SW 1271 (cell line): ENCODE measurements at regions not wholly inside any gene's neighbourhood (a gene's known extent, or its start where the extent isn't known, plus 50 kb on each side); places are given as distances from the start of the nearest gene placed in this dataset.

Experiments used
- DNase-seq, 2 experiments: peaks; one replicate each; lab custom pipeline; 2025; lab: John Stamatoyannopoulos, UW

- DNase-seq: no peak
These were observed 57.5 kb downstream of the RPL27A start for GRCh38 chr11:8740129-8740528.

GRCh38 chr11:8744423-8744822 is 61.8 kb downstream of the RPL27A start:
- DNase-seq: no peak

DNA sequence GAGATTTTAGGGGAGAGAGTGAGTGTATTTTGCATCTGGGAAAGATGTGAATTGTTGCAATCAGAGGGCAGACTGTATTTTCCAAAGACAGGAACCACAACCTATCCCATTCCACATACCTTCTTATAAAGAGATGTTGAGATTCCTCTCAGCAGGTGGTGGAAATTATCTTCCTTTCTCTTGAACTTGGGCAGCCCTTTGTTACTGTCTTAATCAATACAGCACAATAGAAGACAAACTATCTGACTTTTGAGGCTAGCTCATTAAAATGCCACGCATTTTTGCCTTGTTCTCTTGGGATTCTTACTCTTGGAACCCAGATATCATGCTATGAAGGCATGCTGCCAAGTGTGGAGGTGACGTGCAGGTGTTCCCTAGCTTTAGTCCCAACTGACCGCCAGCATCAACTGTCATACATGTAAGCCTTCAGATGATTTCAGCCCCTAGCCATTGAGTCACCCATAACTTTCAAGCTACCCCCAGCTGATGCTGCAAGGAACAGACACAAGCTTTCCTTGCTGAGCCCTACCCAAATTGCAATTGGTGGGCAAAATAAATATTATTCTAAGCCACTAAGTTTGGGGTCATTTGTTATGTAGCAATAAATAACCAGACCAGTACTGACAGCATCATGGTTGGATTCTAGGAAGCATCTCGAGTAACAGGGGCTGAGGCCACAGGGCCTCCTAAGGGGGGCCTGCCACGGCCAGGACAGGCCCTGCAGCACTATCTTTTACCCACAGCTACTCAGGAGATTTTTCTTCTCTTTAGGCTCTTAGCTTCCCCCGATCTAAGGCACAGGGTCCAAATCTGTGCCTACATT is 63.0 kb downstream of the RPL27A start:
- DNase-seq: no peak

DNA sequence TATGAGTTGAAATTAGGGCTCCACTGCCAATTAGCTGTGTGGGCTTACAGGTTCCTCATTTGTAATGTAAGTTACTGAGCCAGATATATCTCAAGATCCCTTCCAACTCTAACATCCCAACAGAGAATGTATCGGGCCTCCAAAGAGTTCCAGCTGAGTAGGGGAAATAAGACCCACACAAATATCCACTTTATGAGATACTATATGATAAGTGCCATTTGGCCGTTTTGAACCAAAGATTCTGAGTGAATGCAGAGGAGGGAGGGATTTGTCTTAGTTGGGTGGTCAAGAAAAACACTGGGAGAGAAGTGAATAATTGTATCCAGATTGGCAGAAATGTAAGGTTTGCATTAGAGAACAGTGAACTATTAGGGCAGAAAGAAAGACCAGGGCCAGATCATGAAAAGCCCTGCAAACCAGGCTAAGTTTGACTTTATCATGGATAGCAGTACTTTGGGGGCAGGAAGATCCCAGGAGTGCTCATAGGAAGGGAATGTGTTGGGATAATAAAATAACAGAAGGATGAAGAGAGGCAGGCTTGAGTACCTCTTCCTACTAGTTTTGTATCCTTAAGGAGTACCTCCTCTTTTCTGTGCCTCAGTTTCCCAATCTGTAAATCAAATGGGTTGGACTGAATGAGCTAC is 63.9 kb downstream of the RPL27A start:
- DNase-seq: no peak

GRCh38 chr11:8747173-8747572 is 64.6 kb downstream of the RPL27A start:
- no peak for DNase-seq

GRCh38 chr11:8748317-8748716 is 65.7 kb downstream of the RPL27A start:
- no peak for DNase-seq

DNA sequence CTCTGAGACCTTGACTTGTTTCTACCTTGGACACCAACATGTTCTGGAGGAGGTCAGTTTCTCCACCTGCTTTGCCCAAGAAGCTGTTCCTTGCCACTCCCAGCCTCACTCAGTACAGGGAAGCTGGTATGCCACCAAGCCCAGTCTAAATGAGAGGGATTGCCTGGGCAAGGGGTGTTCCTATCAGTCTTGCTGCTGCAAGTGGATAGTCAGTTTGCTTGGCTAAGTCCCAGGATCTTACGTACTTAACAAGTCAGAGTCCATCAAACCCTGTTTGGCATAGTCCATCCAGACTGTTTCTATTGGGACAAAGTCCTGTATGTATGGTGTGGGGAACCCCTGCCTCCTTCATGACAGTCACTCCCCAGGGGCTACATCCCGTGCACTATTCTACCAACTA is 66.6 kb downstream of the RPL27A start:
- no peak for DNase-seq

GRCh38 chr11:8754241-8754640 is 71.6 kb downstream of the RPL27A start:
- no peak for DNase-seq

DNA sequence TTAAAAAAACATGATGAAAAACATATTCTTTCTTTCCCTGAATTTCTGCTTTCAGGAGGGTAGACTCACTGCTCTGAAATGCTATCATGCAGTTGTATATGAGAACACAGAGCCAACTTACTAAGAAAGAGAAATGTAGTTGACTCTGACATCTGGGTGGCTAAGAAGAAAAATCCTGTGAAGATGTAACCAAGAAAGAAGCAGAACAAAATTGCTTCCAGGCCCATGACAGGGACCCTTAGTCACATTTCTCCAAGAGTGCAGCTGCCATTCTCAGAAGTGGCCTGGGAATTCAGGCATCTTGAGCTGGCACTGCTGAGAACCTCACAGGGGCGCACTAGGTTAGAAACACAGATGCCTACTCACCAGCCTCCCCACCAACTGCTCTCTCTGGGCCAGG is 73.6 kb downstream of the RPL27A start:
- no peak for DNase-seq

- no peak for DNase-seq
These were observed 74.5 kb downstream of the RPL27A start for GRCh38 chr11:8757047-8757446.

- no peak for DNase-seq
These were observed 74.9 kb downstream of the RPL27A start for GRCh38 chr11:8757533-8757932.

- no peak for DNase-seq
These were observed 76.1 kb downstream of the RPL27A start for GRCh38 chr11:8758619-8759169.

- no peak for DNase-seq
These were observed 77.0 kb downstream of the RPL27A start for GRCh38 chr11:8759634-8760033.

GRCh38 chr11:8760896-8761295 is 78.3 kb downstream of the RPL27A start:
- DNase-seq: no peak

GRCh38 chr11:8763070-8763685 is 80.6 kb downstream of the RPL27A start:
- DNase-seq: no peak

DNA sequence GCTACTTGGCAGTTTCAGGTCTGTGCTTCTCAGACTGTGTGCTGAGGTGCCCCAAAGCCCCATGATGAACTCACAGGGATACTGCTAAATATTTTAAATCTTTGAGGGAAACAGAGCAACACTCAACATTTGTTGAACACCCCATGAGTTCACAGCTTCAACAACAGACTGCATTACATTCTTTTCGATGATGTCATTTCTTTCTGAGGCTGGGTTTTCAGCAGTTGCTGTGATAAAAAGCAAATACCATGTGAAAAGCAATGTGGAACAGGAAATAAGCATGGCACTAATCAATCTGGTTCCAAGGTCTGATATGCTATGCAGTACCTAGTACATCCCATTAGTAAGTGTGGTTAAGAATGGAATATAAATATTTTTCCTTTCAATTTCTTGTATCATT is 82.7 kb downstream of the RPL27A start:
- DNase-seq: no peak

DNA sequence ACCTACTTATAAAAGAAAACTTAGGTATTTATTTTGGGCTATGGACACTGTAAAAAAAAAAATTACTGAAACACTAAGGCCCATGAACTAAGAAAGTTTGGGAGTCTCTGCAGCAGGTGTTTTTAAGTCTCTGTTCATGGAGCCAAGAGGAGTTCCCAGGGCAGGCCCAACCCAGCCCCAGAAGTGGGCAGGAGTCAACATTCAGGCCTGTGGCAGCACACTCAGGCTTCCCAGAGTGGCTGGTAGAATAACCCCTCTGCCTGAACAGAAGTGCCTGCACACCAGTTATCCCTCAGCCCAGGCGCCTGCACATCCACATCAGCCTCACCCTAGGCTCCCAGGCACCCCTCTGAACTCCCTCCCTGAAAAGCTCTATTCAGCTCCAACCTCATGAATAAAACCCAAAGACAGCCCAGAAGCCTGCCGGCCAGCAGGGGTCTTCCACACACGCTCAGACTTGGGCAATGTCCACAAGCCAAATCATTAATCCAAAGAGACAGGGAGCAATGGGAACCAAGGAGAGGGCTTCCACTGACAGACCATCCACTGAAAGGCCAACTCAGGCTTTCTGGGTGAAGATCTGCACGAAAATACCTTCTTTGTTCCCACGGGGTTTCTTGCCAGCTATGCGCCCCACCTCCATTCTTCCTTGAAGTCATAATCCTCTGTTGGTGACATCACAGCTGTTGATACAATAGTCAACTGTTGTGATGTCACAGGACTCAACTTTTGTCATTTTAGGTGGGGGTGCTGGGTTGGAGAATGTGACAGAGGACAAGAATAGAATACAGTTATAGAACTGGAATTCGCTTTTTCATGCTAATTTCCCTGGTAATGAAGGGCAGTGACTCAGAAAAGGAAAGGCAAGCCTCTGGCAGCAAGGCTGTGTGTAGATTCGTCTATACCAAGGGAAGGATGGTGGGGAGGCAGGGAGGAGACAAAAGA is 83.7 kb downstream of the RPL27A start:
- no peak for DNase-seq

GRCh38 chr11:8766988-8767374 is 84.4 kb downstream of the RPL27A start:
- DNase-seq: no peak

- DNase-seq: no peak
These were observed 85.0 kb downstream of the RPL27A start for GRCh38 chr11:8767466-8768142.

GRCh38 chr11:8768625-8769333 is 86.2 kb downstream of the RPL27A start:
- DNase-seq: peak in 1 of 2 experiments; percentile 38
